ENCODE measurements at regions not wholly inside any gene's neighbourhood (a gene's known extent, or its start where the extent isn't known, plus 50 kb on each side); places are given as distances from the start of the nearest gene placed in this dataset.

- Histone ChIP-seq H3K4me1 (ENCODE audit: control insufficient read depth in 1 of 2, extremely low read depth in 1 of 2, insufficient read depth in 2 of 2, low read length in 2 of 2) (peaks cover 0 to 17% of the 10 kb centered on the region in 2 experiments), H3K9me3 (no peaks in the 10 kb centered on the region), H3K27me3 (replicated peaks in 1 of 2; ENCODE audit: control insufficient read depth in 2 of 2, extremely low read depth in 1 of 2, insufficient read depth in 2 of 2, low read length in 1 of 2) (peaks cover 0 to 22% of the 10 kb centered on the region in 2 experiments), H3K27ac (ENCODE audit: low read length) (no peak overlapping the region), H3K36me3 (ENCODE audit: control insufficient read depth in 2 of 2, extremely low read depth in 1 of 2, insufficient read depth in 1 of 2, low read length in 1 of 2) (no peaks in the 10 kb centered on the region), H3K4me3 (ENCODE audit: control insufficient read depth in 1 of 2, extremely low read depth in 1 of 2, low read length in 1 of 2) (no peak overlapping the region)
- H3K4me3 Mint-ChIP-seq, result no peak overlapping the region
- peaks cover 0 to 10% of the 10 kb centered on the region in 2 donors for H3K27me3 Mint-ChIP-seq
- DNase-seq (no peak), ATAC-seq (replicated peaks in 1 of 4) (no peak)
- peaks cover 4 to 17% (median 7%) of the 10 kb centered on the region in 3 donors for H3K4me1 Mint-ChIP-seq
- WGBS (ENCODE audit: insufficient coverage), result 71% methylated on average over 1 of the region's 1 CpG
- no peaks in the 10 kb centered on the region for H3K36me3 Mint-ChIP-seq
- ChIA-PET CTCF (interaction anchor here (0.7 to 2.3 kb wide), 6 partner anchors 16 to 551 kb away, joined by 3 to 13 read pairs (median 6); no protein-coding TSS in a partner anchor), POLR2A (no interaction called here)
- no peaks in the 10 kb centered on the region for H3K9me3 Mint-ChIP-seq
- H3K27ac Mint-ChIP-seq, result no peak overlapping the region
These were observed 134.8 kb downstream of the LY86 start for GRCh38 chr6:6723361-6723760.

GRCh38 chr6:6723921-6724538 is 135.5 kb downstream of the LY86 start:
- CTCF ChIA-PET, result interaction anchor here in 1 of 2 donors (0.5 to 2.3 kb wide), 7 partner anchors 17 to 551 kb away, joined by 3 to 13 read pairs (median 5); no protein-coding TSS in a partner anchor
- POLR2A ChIA-PET, result no interaction called here
- Histone ChIP-seq H3K4me3 (ENCODE audit: control insufficient read depth in 1 of 2, extremely low read depth in 1 of 2, low read length in 1 of 2) (no peak overlapping the region), H3K36me3 (ENCODE audit: control insufficient read depth in 2 of 2, extremely low read depth in 1 of 2, insufficient read depth in 1 of 2, low read length in 1 of 2) (no peaks in the 10 kb centered on the region), H3K27ac (ENCODE audit: low read length) (no peak overlapping the region), H3K4me1 (ENCODE audit: control insufficient read depth in 1 of 2, extremely low read depth in 1 of 2, insufficient read depth in 2 of 2, low read length in 2 of 2) (peaks cover 0 to 17% of the 10 kb centered on the region in 2 experiments), H3K9me3 (no peaks in the 10 kb centered on the region), H3K27me3 (replicated peaks in 1 of 2; ENCODE audit: control insufficient read depth in 2 of 2, extremely low read depth in 1 of 2, insufficient read depth in 2 of 2, low read length in 1 of 2) (peaks cover 0 to 22% of the 10 kb centered on the region in 2 experiments)
- Mint-ChIP-seq H3K27ac (no peak overlapping the region), H3K36me3 (no peaks in the 10 kb centered on the region), H3K9me3 (no peaks in the 10 kb centered on the region), H3K4me1 (peaks cover 4 to 17% (median 7%) of the 10 kb centered on the region in 3 donors), H3K4me3 (peak overlapping the region in 1 of 3 donors; percentile 60), H3K27me3 (peaks cover 0 to 11% of the 10 kb centered on the region in 2 donors)
- ATAC-seq (replicated peaks in 1 of 4) (peak in 1 of 4 experiments; percentile 41), DNase-seq (no peak)
- WGBS (ENCODE audit: insufficient coverage), result 69% methylated on average over 11 of the region's 16 CpGs

GRCh38 chr6:6724539-6725467 is 136.3 kb downstream of the LY86 start:
- ChIA-PET POLR2A (interaction anchor here in 1 of 2 donors (0.7 kb wide), 1 partner anchor 67 kb away, joined by 8 read pairs; no protein-coding TSS in a partner anchor), CTCF (interaction anchor here in 1 of 2 donors (0.5 to 2.3 kb wide), 7 partner anchors 179 to 1505 kb away, joined by 3 to 13 read pairs (median 5); no protein-coding TSS in a partner anchor)
- WGBS (ENCODE audit: insufficient coverage), result 57% methylated on average over 34 of the region's 40 CpGs
- H3K27ac Mint-ChIP-seq, result no peak overlapping the region
- H3K27me3 Mint-ChIP-seq, result peaks cover 0 to 11% of the 10 kb centered on the region in 2 donors
- Histone ChIP-seq H3K4me3 (ENCODE audit: control insufficient read depth in 1 of 2, extremely low read depth in 1 of 2, low read length in 1 of 2) (peak overlapping the region; percentile 7 to 14), H3K27me3 (replicated peaks in 1 of 2; ENCODE audit: control insufficient read depth in 2 of 2, extremely low read depth in 1 of 2, insufficient read depth in 2 of 2, low read length in 1 of 2) (peaks cover 0 to 22% of the 10 kb centered on the region in 2 experiments), H3K4me1 (ENCODE audit: control insufficient read depth in 1 of 2, extremely low read depth in 1 of 2, insufficient read depth in 2 of 2, low read length in 2 of 2) (peaks cover 0 to 17% of the 10 kb centered on the region in 2 experiments), H3K9me3 (no peaks in the 10 kb centered on the region), H3K27ac (ENCODE audit: low read length) (no peak overlapping the region), H3K36me3 (ENCODE audit: control insufficient read depth in 2 of 2, extremely low read depth in 1 of 2, insufficient read depth in 1 of 2, low read length in 1 of 2) (no peaks in the 10 kb centered on the region)
- peak; percentile 77 to 99 (median 80) for ATAC-seq (replicated peaks in 1 of 4)
- H3K4me1 Mint-ChIP-seq, result peaks cover 4 to 17% (median 7%) of the 10 kb centered on the region in 3 donors
- no peaks in the 10 kb centered on the region for H3K36me3 Mint-ChIP-seq
- no peaks in the 10 kb centered on the region for H3K9me3 Mint-ChIP-seq
- peak overlapping the region; percentile 60 to 69 (median 66) for H3K4me3 Mint-ChIP-seq
- DNase-seq, result peak in 34 of 35 experiments; percentile 16 to 73 (median 48)

GRCh38 chr6:6725468-6726209 is 137.1 kb downstream of the LY86 start:
- peaks cover 0 to 11% of the 10 kb centered on the region in 2 donors for H3K27me3 Mint-ChIP-seq
- ChIA-PET POLR2A (interaction anchor here in 1 of 2 donors (0.5 kb wide), 1 partner anchor 142 kb away, joined by 3 read pairs; no protein-coding TSS in a partner anchor), CTCF (interaction anchor here in 1 of 2 donors (2.3 kb wide), 1 partner anchor 549 kb away, joined by 13 read pairs; no protein-coding TSS in a partner anchor)
- H3K4me3 Mint-ChIP-seq, result peak overlapping the region in 1 of 3 donors; percentile 49
- WGBS (ENCODE audit: insufficient coverage), result 80% methylated on average over 5 of the region's 15 CpGs
- Histone ChIP-seq H3K27ac (ENCODE audit: low read length) (no peak overlapping the region), H3K4me3 (ENCODE audit: control insufficient read depth in 1 of 2, extremely low read depth in 1 of 2, low read length in 1 of 2) (no peak overlapping the region), H3K9me3 (no peaks in the 10 kb centered on the region), H3K36me3 (ENCODE audit: control insufficient read depth in 2 of 2, extremely low read depth in 1 of 2, insufficient read depth in 1 of 2, low read length in 1 of 2) (no peaks in the 10 kb centered on the region), H3K27me3 (replicated peaks in 1 of 2; ENCODE audit: control insufficient read depth in 2 of 2, extremely low read depth in 1 of 2, insufficient read depth in 2 of 2, low read length in 1 of 2) (peaks cover 0 to 22% of the 10 kb centered on the region in 2 experiments), H3K4me1 (ENCODE audit: control insufficient read depth in 1 of 2, extremely low read depth in 1 of 2, insufficient read depth in 2 of 2, low read length in 2 of 2) (peaks cover 0 to 17% of the 10 kb centered on the region in 2 experiments)
- no peak overlapping the region for H3K27ac Mint-ChIP-seq
- H3K36me3 Mint-ChIP-seq, result no peaks in the 10 kb centered on the region
- no peak for DNase-seq
- ATAC-seq (replicated peaks in 1 of 4), result no peak
- H3K4me1 Mint-ChIP-seq, result peaks cover 4 to 17% (median 7%) of the 10 kb centered on the region in 3 donors
- H3K9me3 Mint-ChIP-seq, result no peaks in the 10 kb centered on the region

GRCh38 chr6:6728169-6728941 is 139.8 kb downstream of the LY86 start:
- DNase-seq (no peak), ATAC-seq (replicated peaks in 1 of 4) (no peak)
- H3K9me3 ChIP-seq, result no peaks in the 10 kb centered on the region
- H3K27me3 Mint-ChIP-seq, result peaks cover 3 to 11% of the 10 kb centered on the region in 2 donors
- H3K4me1 Mint-ChIP-seq, result peaks cover 4 to 17% (median 7%) of the 10 kb centered on the region in 3 donors
- peaks cover 0 to 22% of the 10 kb centered on the region in 2 experiments for H3K27me3 ChIP-seq (replicated peaks in 1 of 2; ENCODE audit: control insufficient read depth in 2 of 2, extremely low read depth in 1 of 2, insufficient read depth in 2 of 2, low read length in 1 of 2)
- POLR2A ChIA-PET, result no interaction called here
- 75% methylated on average over 7 of the region's 9 CpGs for WGBS (ENCODE audit: insufficient coverage)
- H3K4me3 Mint-ChIP-seq, result no peak overlapping the region
- no peaks in the 10 kb centered on the region for H3K36me3 ChIP-seq (ENCODE audit: control insufficient read depth in 2 of 2, extremely low read depth in 1 of 2, insufficient read depth in 1 of 2, low read length in 1 of 2)
- no peak overlapping the region for H3K27ac Mint-ChIP-seq
- CTCF ChIA-PET, result interaction anchor here in 1 of 2 donors (0.6 kb wide), 1 partner anchor 152 kb away, joined by 3 read pairs; no protein-coding TSS in a partner anchor
- H3K36me3 Mint-ChIP-seq, result no peaks in the 10 kb centered on the region
- no peak overlapping the region for H3K27ac ChIP-seq (ENCODE audit: low read length)
- H3K4me1 ChIP-seq (ENCODE audit: control insufficient read depth in 1 of 2, extremely low read depth in 1 of 2, insufficient read depth in 2 of 2, low read length in 2 of 2), result peaks cover 0 to 17% of the 10 kb centered on the region in 2 experiments
- H3K9me3 Mint-ChIP-seq, result no peaks in the 10 kb centered on the region
- no peak overlapping the region for H3K4me3 ChIP-seq (ENCODE audit: control insufficient read depth in 1 of 2, extremely low read depth in 1 of 2, low read length in 1 of 2)
